ENCODE measurements at regions not wholly inside any gene's neighbourhood (a gene's known extent, or its start where the extent isn't known, plus 50 kb on each side); places are given as distances from the start of the nearest gene placed in this dataset.
"Not testable (repeated sequence)": the region's sequence is repeated elsewhere in the genome, so short reads cannot be mapped to it uniquely, and the experiment has no call there.

GRCh38 chr7:52163311-52163710, 846.7 kb upstream of the COBL start:
- H3K4me3 ChIP-seq (ENCODE audit: low read depth, low read length) = no peak overlapping the region
- H3K27me3 ChIP-seq (ENCODE audit: control insufficient read depth, insufficient read depth, low read length) = no peaks in the 10 kb centered on the region
- no peaks in the 10 kb centered on the region for H3K9me3 ChIP-seq (ENCODE audit: control insufficient read depth, insufficient read depth, low read depth, low read length)
- H3K4me1 ChIP-seq (ENCODE audit: control insufficient read depth, insufficient read depth, low read length) = no peaks in the 10 kb centered on the region
- H3K27ac ChIP-seq (ENCODE audit: low read depth, low read length) = no peak overlapping the region
- no peak overlapping the region for H3K9ac ChIP-seq (ENCODE audit: low read length)
- no peaks in the 10 kb centered on the region for H3K36me3 ChIP-seq (ENCODE audit: control insufficient read depth, insufficient read depth, low read length)

- H3K4me3 ChIP-seq (ENCODE audit: low read depth, low read length) = no peak overlapping the region
- no peaks in the 10 kb centered on the region for H3K36me3 ChIP-seq (ENCODE audit: control insufficient read depth, insufficient read depth, low read length)
- H3K9ac ChIP-seq (ENCODE audit: low read length) = no peak overlapping the region
- H3K27me3 ChIP-seq (ENCODE audit: control insufficient read depth, insufficient read depth, low read length) = no peaks in the 10 kb centered on the region
- H3K27ac ChIP-seq (ENCODE audit: low read depth, low read length) = no peak overlapping the region
- H3K4me1 ChIP-seq (ENCODE audit: control insufficient read depth, insufficient read depth, low read length) = no peaks in the 10 kb centered on the region
- no peaks in the 10 kb centered on the region for H3K9me3 ChIP-seq (ENCODE audit: control insufficient read depth, insufficient read depth, low read depth, low read length)
Measured at GRCh38 chr7:52161483-52161882, 844.9 kb upstream of the COBL start.

GRCh38 chr7:52159421-52159820, 842.8 kb upstream of the COBL start:
- H3K4me3 ChIP-seq (ENCODE audit: low read depth, low read length); H3K9me3 ChIP-seq (ENCODE audit: control insufficient read depth, insufficient read depth, low read depth, low read length); H3K27me3 ChIP-seq (ENCODE audit: control insufficient read depth, insufficient read depth, low read length); H3K36me3 ChIP-seq (ENCODE audit: control insufficient read depth, insufficient read depth, low read length); H3K9ac ChIP-seq (ENCODE audit: low read length); H3K4me1 ChIP-seq (ENCODE audit: control insufficient read depth, insufficient read depth, low read length); H3K27ac ChIP-seq (ENCODE audit: low read depth, low read length): not testable (repeated sequence)

GRCh38 chr7:52154382-52154781, 837.8 kb upstream of the COBL start:
- H3K9me3 ChIP-seq (ENCODE audit: control insufficient read depth, insufficient read depth, low read depth, low read length) = no peaks in the 10 kb centered on the region
- H3K27me3 ChIP-seq (ENCODE audit: control insufficient read depth, insufficient read depth, low read length) = no peaks in the 10 kb centered on the region
- H3K36me3 ChIP-seq (ENCODE audit: control insufficient read depth, insufficient read depth, low read length) = no peaks in the 10 kb centered on the region

GRCh38 chr7:52151559-52151958, 835.0 kb upstream of the COBL start:
- H3K9me3 ChIP-seq (ENCODE audit: control insufficient read depth, insufficient read depth, low read depth, low read length) = no peaks in the 10 kb centered on the region
- H3K9ac ChIP-seq (ENCODE audit: low read length) = no peak overlapping the region
- H3K36me3 ChIP-seq (ENCODE audit: control insufficient read depth, insufficient read depth, low read length) = no peaks in the 10 kb centered on the region
- H3K27ac ChIP-seq (ENCODE audit: low read depth, low read length) = no peak overlapping the region
- no peak overlapping the region for H3K4me3 ChIP-seq (ENCODE audit: low read depth, low read length)
- H3K27me3 ChIP-seq (ENCODE audit: control insufficient read depth, insufficient read depth, low read length) = no peaks in the 10 kb centered on the region
- no peaks in the 10 kb centered on the region for H3K4me1 ChIP-seq (ENCODE audit: control insufficient read depth, insufficient read depth, low read length)

More at GRCh38 chr7:52154382-52154781, 837.8 kb upstream of the COBL start:
- H3K4me1 ChIP-seq (ENCODE audit: control insufficient read depth, insufficient read depth, low read length) = no peaks in the 10 kb centered on the region
- no peak overlapping the region for H3K9ac ChIP-seq (ENCODE audit: low read length)
- no peak overlapping the region for H3K27ac ChIP-seq (ENCODE audit: low read depth, low read length)
- H3K4me3 ChIP-seq (ENCODE audit: low read depth, low read length) = no peak overlapping the region

- H3K36me3 ChIP-seq (ENCODE audit: control insufficient read depth, insufficient read depth, low read length) = no peaks in the 10 kb centered on the region
- no peaks in the 10 kb centered on the region for H3K27me3 ChIP-seq (ENCODE audit: control insufficient read depth, insufficient read depth, low read length)
- H3K4me3 ChIP-seq (ENCODE audit: low read depth, low read length) = no peak overlapping the region
- no peaks in the 10 kb centered on the region for H3K9me3 ChIP-seq (ENCODE audit: control insufficient read depth, insufficient read depth, low read depth, low read length)
- no peak overlapping the region for H3K27ac ChIP-seq (ENCODE audit: low read depth, low read length)
- H3K4me1 ChIP-seq (ENCODE audit: control insufficient read depth, insufficient read depth, low read length) = no peaks in the 10 kb centered on the region; the same call in 1 of the 2 replicates
- H3K9ac ChIP-seq (ENCODE audit: low read length) = no peak overlapping the region
Measured at GRCh38 chr7:52150952-52151351, 834.3 kb upstream of the COBL start.

GRCh38 chr7:52146871-52147634, 830.4 kb upstream of the COBL start:
- H3K4me1 ChIP-seq (ENCODE audit: control insufficient read depth, insufficient read depth, low read length) = no peaks in the 10 kb centered on the region; the same call in 1 of the 2 replicates
- H3K27ac ChIP-seq (ENCODE audit: low read depth, low read length) = no peak overlapping the region
- no peaks in the 10 kb centered on the region for H3K27me3 ChIP-seq (ENCODE audit: control insufficient read depth, insufficient read depth, low read length)
- no peak overlapping the region for H3K4me3 ChIP-seq (ENCODE audit: low read depth, low read length)
- no peak overlapping the region for H3K9ac ChIP-seq (ENCODE audit: low read length)
- H3K9me3 ChIP-seq (ENCODE audit: control insufficient read depth, insufficient read depth, low read depth, low read length) = no peaks in the 10 kb centered on the region
- H3K36me3 ChIP-seq (ENCODE audit: control insufficient read depth, insufficient read depth, low read length) = no peaks in the 10 kb centered on the region

- H3K4me3 ChIP-seq (ENCODE audit: low read depth, low read length) = no peak overlapping the region
- no peak overlapping the region for H3K9ac ChIP-seq (ENCODE audit: low read length)
- peaks cover 15% of the 10 kb centered on the region for H3K9me3 ChIP-seq (ENCODE audit: control insufficient read depth, insufficient read depth, low read depth, low read length)
Measured at GRCh38 chr7:52143219-52143618, 826.6 kb upstream of the COBL start.

GRCh38 chr7:52140851-52141250, 824.2 kb upstream of the COBL start:
- Histone ChIP-seq H3K36me3 (ENCODE audit: control insufficient read depth, insufficient read depth, low read length) (no peaks in the 10 kb centered on the region), H3K9me3 (ENCODE audit: control insufficient read depth, insufficient read depth, low read depth, low read length) (peaks cover 35% of the 10 kb centered on the region), H3K4me3 (ENCODE audit: low read depth, low read length) (no peak overlapping the region), H3K27ac (ENCODE audit: low read depth, low read length) (no peak overlapping the region), H3K9ac (ENCODE audit: low read length) (no peak overlapping the region), H3K27me3 (ENCODE audit: control insufficient read depth, insufficient read depth, low read length) (no peaks in the 10 kb centered on the region), H3K4me1 (ENCODE audit: control insufficient read depth, insufficient read depth, low read length) (no peaks in the 10 kb centered on the region)

More at GRCh38 chr7:52143219-52143618, 826.6 kb upstream of the COBL start:
- Histone ChIP-seq H3K4me1 (ENCODE audit: control insufficient read depth, insufficient read depth, low read length) (no peaks in the 10 kb centered on the region; the same call in 1 of the 2 replicates), H3K27me3 (ENCODE audit: control insufficient read depth, insufficient read depth, low read length) (no peaks in the 10 kb centered on the region), H3K27ac (ENCODE audit: low read depth, low read length) (no peak overlapping the region), H3K36me3 (ENCODE audit: control insufficient read depth, insufficient read depth, low read length) (no peaks in the 10 kb centered on the region)

- no peaks in the 10 kb centered on the region for H3K27me3 ChIP-seq (ENCODE audit: control insufficient read depth, insufficient read depth, low read length)
- H3K36me3 ChIP-seq (ENCODE audit: control insufficient read depth, insufficient read depth, low read length) = no peaks in the 10 kb centered on the region
- H3K9ac ChIP-seq (ENCODE audit: low read length) = no peak overlapping the region
- H3K4me3 ChIP-seq (ENCODE audit: low read depth, low read length) = no peak overlapping the region
- no peak overlapping the region for H3K27ac ChIP-seq (ENCODE audit: low read depth, low read length)
- no peaks in the 10 kb centered on the region for H3K4me1 ChIP-seq (ENCODE audit: control insufficient read depth, insufficient read depth, low read length)
- peaks cover 46% of the 10 kb centered on the region for H3K9me3 ChIP-seq (ENCODE audit: control insufficient read depth, insufficient read depth, low read depth, low read length)
Measured at GRCh38 chr7:52135403-52135802, 818.8 kb upstream of the COBL start.

GRCh38 chr7:52129278-52129677, 812.7 kb upstream of the COBL start:
- Histone ChIP-seq H3K4me3 (ENCODE audit: low read depth, low read length) (no peak overlapping the region), H3K27me3 (ENCODE audit: control insufficient read depth, insufficient read depth, low read length) (no peaks in the 10 kb centered on the region), H3K36me3 (ENCODE audit: control insufficient read depth, insufficient read depth, low read length) (no peaks in the 10 kb centered on the region), H3K9me3 (ENCODE audit: control insufficient read depth, insufficient read depth, low read depth, low read length) (no peaks in the 10 kb centered on the region), H3K27ac (ENCODE audit: low read depth, low read length) (no peak overlapping the region), H3K4me1 (ENCODE audit: control insufficient read depth, insufficient read depth, low read length) (peaks cover 6% of the 10 kb centered on the region; the same call in 1 of the 2 replicates), H3K9ac (ENCODE audit: low read length) (no peak overlapping the region)
